Activated CD4-positive, CD25-positive, alpha-beta regulatory T cell treated with anti-CD3 and anti-CD28 coated beads, Interleukin-2, amount 50 U/mL, for 24 hours (primary cell): ENCODE measurements at regions not wholly inside any gene's neighbourhood (a gene's known extent, or its start where the extent isn't known, plus 50 kb on each side); places are given as distances from the start of the nearest gene placed in this dataset.
"Not testable (repeated sequence)": the region's sequence is repeated elsewhere in the genome, so short reads cannot be mapped to it uniquely, and the experiment has no call there.

Source experiments
- ATAC-seq, 2 donors: fragments of 150-1000 bp; cut with Tn5 transposase; one replicate each; pipeline ENCODE4 v1.10.0; 2021; ENCODE audit warnings: mild to moderate bottlenecking in 1 of 2, moderate library complexity in 1 of 2

GRCh38 chr1:192418552-192419285 lies 101.9 kb downstream of the RGS21 start:
- no peak for ATAC-seq

- ATAC-seq, result no peak
Measured at GRCh38 chr1:192430644-192431043, 113.9 kb downstream of the RGS21 start.

- no peak for ATAC-seq
Measured at GRCh38 chr1:192435704-192436103, 118.9 kb downstream of the RGS21 start.

- ATAC-seq, result no peak
Measured at GRCh38 chr1:192436441-192437078, 119.8 kb downstream of the RGS21 start.

GRCh38 chr1:192438737-192439136 lies 121.9 kb downstream of the RGS21 start:
- ATAC-seq, result no peak

- peak; percentile 27 to 46 for ATAC-seq
Measured at GRCh38 chr1:192439373-192440025, 122.7 kb downstream of the RGS21 start.

GRCh38 chr1:192441492-192441891 lies 124.7 kb downstream of the RGS21 start:
- ATAC-seq, result no peak

GRCh38 chr1:192442736-192443135 lies 125.9 kb downstream of the RGS21 start:
- no peak for ATAC-seq

GRCh38 chr1:192443616-192444015 lies 126.8 kb downstream of the RGS21 start:
- ATAC-seq, result no peak

GRCh38 chr1:192445241-192445640 lies 128.4 kb downstream of the RGS21 start:
- ATAC-seq, result no peak

- no peak for ATAC-seq
Measured at GRCh38 chr1:192445839-192446489, 129.2 kb downstream of the RGS21 start.

GRCh38 chr1:192448026-192448578 lies 127.5 kb upstream of the RGS1 start:
- no peak for ATAC-seq

- no peak for ATAC-seq
Measured at GRCh38 chr1:192453360-192453992, 122.1 kb upstream of the RGS1 start.

GRCh38 chr1:192459467-192459866 lies 116.1 kb upstream of the RGS1 start:
- ATAC-seq, result no peak

- no peak for ATAC-seq
Measured at GRCh38 chr1:192461684-192462083, 113.9 kb upstream of the RGS1 start.

- no peak for ATAC-seq
Measured at GRCh38 chr1:192462616-192463015, 113.0 kb upstream of the RGS1 start.

GRCh38 chr1:192463661-192464060 lies 111.9 kb upstream of the RGS1 start:
- ATAC-seq, result no peak

- not testable (repeated sequence) for ATAC-seq
Measured at GRCh38 chr1:192465221-192465620, 110.4 kb upstream of the RGS1 start.

- no peak for ATAC-seq
Measured at GRCh38 chr1:192474080-192474683, 101.4 kb upstream of the RGS1 start.

- ATAC-seq, result no peak
Measured at GRCh38 chr1:192475329-192475728, 100.2 kb upstream of the RGS1 start.

GRCh38 chr1:192475970-192476369 lies 99.6 kb upstream of the RGS1 start:
- ATAC-seq, result no peak

GRCh38 chr1:192476802-192477298 lies 98.7 kb upstream of the RGS1 start:
- ATAC-seq, result peak; percentile 48 to 49
